ENCODE measurements at regions not wholly inside any gene's neighbourhood (a gene's known extent, or its start where the extent isn't known, plus 50 kb on each side); places are given as distances from the start of the nearest gene placed in this dataset.

DNA sequence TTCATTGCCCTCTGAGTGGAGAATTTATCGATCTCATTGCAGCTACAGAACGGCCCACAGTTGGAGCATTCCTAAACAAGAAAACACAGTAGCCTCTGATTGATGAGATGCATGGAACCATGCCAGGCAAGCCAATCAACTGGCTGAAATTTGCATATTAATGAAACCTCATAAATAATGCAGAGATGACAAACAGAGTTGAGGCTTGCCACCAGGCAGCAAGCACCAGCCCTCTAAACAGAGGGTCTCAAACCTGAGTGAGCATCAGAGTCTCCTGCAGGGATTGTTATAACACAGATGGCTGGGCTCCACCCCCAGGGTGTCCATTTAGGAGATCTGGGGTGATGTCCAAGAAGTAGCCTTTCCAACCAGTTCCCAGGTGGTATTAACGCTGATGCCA, 60.9 kb upstream of the CMKLR1 start:
- Mint-ChIP-seq H3K27ac (no peak overlapping the region), H3K4me1 (no peaks in the 10 kb centered on the region), H3K9me3 (peaks cover 10% of the 10 kb centered on the region), H3K27me3 (ENCODE audit: low read depth) (peaks cover 9% of the 10 kb centered on the region), H3K4me3 (no peak overlapping the region), H3K36me3 (no peaks in the 10 kb centered on the region)
- no peak for DNase-seq (ENCODE audit: low spot score in 2 of 2, unreplicated experiment in 2 of 2)
- no peak for TF ChIP-seq CTCF (IDR thresholded peaks at IDR 0.05; ENCODE audit: unreplicated experiment)

DNA sequence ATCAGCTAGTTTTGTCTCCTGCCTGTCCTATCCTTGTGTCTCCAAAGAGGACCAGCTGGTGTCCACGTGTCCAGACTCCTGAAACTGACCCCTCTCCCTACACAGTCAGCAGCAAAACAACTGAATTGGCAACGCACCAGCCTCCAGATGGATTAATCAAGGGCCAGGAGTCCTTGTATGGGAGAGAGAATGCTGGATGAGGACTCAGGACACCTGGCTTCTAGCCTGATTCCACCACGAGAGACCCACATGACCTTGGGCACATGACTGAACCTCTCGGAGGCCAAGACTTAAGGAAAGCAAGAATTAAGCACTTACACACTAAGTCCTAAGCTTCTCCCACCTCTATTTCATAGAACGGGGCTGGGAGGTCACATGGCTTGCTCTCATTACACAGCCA, 60.4 kb upstream of the CMKLR1 start:
- Mint-ChIP-seq H3K4me1 (no peaks in the 10 kb centered on the region), H3K27me3 (ENCODE audit: low read depth) (peaks cover 9% of the 10 kb centered on the region), H3K36me3 (no peaks in the 10 kb centered on the region), H3K9me3 (peaks cover 10% of the 10 kb centered on the region), H3K27ac (no peak overlapping the region), H3K4me3 (no peak overlapping the region)
- TF ChIP-seq CTCF (IDR thresholded peaks at IDR 0.05; ENCODE audit: unreplicated experiment) = no peak
- no peak for DNase-seq (ENCODE audit: low spot score in 2 of 2, unreplicated experiment in 2 of 2)

DNA sequence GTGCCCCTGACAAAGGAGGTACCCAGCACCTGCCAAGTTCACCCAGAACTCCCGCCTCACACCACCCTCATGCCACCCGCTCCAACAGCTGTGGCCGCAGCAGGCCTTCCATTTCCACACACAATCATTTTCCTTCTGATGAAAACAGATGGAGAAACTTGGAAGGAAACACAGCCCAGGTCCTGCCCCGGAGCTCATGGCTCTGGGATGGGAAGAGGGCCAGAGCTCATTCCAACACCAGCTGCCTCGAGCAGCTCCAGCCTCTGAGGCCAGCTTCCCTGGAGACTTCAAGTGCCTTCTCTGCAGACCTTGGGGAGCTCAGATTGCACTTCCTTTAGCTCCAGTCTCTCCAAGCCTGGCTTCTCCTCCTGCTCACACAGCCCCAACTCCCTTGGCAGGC, 55.1 kb upstream of the CMKLR1 start:
- no peaks in the 10 kb centered on the region for H3K36me3 Mint-ChIP-seq

GRCh38 chr12:108392284-108392683, 53.2 kb upstream of the CMKLR1 start:
- DNase-seq (ENCODE audit: low spot score in 2 of 2, unreplicated experiment in 2 of 2) = no peak
- Mint-ChIP-seq H3K27me3 (ENCODE audit: low read depth) (peaks cover 12% of the 10 kb centered on the region), H3K9me3 (peaks cover 8% of the 10 kb centered on the region), H3K4me1 (no peaks in the 10 kb centered on the region), H3K27ac (no peak overlapping the region), H3K36me3 (no peaks in the 10 kb centered on the region), H3K4me3 (no peak overlapping the region)
- no peak for TF ChIP-seq CTCF (IDR thresholded peaks at IDR 0.05; ENCODE audit: unreplicated experiment)

More for the DNA sequence above, 55.1 kb upstream of the CMKLR1 start:
- no peak for TF ChIP-seq CTCF (IDR thresholded peaks at IDR 0.05; ENCODE audit: unreplicated experiment)
- no peak overlapping the region for H3K27ac Mint-ChIP-seq
- H3K4me1 Mint-ChIP-seq = no peaks in the 10 kb centered on the region
- H3K27me3 Mint-ChIP-seq (ENCODE audit: low read depth) = peaks cover 15% of the 10 kb centered on the region
- H3K9me3 Mint-ChIP-seq = peaks cover 10% of the 10 kb centered on the region
- DNase-seq (ENCODE audit: low spot score in 2 of 2, unreplicated experiment in 2 of 2) = no peak
- H3K4me3 Mint-ChIP-seq = no peak overlapping the region

GRCh38 chr12:108390495-108391203, 51.5 kb upstream of the CMKLR1 start:
- no peaks in the 10 kb centered on the region for H3K4me1 Mint-ChIP-seq

More at GRCh38 chr12:108390495-108391203, 51.5 kb upstream of the CMKLR1 start:
- Mint-ChIP-seq H3K36me3 (no peaks in the 10 kb centered on the region), H3K27ac (no peak overlapping the region), H3K4me3 (no peak overlapping the region), H3K27me3 (ENCODE audit: low read depth) (peaks cover 12% of the 10 kb centered on the region), H3K9me3 (no peaks in the 10 kb centered on the region)
- no peak for DNase-seq (ENCODE audit: low spot score in 2 of 2, unreplicated experiment in 2 of 2)
- no peak for TF ChIP-seq CTCF (IDR thresholded peaks at IDR 0.05; ENCODE audit: unreplicated experiment)
